Muscle of leg (tissue), 3 donors: ENCODE measurements at regions not wholly inside any gene's neighbourhood (a gene's known extent, or its start where the extent isn't known, plus 50 kb on each side); places are given as distances from the start of the nearest gene placed in this dataset.
"Not testable (repeated sequence)": the region's sequence is repeated elsewhere in the genome, so short reads cannot be mapped to it uniquely, and the experiment has no call there.

Source experiments
- DNase-seq: peaks from one replicate; pipeline ENCODE4 v3.0.0; 2013
- H3K27ac ChIP-seq: one replicate; pipeline ENCODE4 v1.5.1; 2013; ENCODE audit warnings: mild to moderate bottlenecking, low read length, control low read depth
- H3K27me3 ChIP-seq: one replicate; pipeline ENCODE4 v1.6.1; 2013; ENCODE audit warnings: low read length; ENCODE audit not compliant: control insufficient read depth, insufficient read depth
- H3K36me3 ChIP-seq: one replicate; pipeline ENCODE4 v1.6.1; 2013; ENCODE audit warnings: low read length; ENCODE audit not compliant: control insufficient read depth, insufficient read depth
- H3K4me1 ChIP-seq: one replicate; pipeline ENCODE4 v1.6.1; 2013; ENCODE audit warnings: low read length; ENCODE audit not compliant: control insufficient read depth, insufficient read depth
- H3K4me3 ChIP-seq: one replicate; pipeline ENCODE4 v1.5.1; 2013; ENCODE audit warnings: low read length, control low read depth
- H3K9me3 ChIP-seq: replicated peaks from 2 replicates; pipeline ENCODE4 v1.6.1; 2013; ENCODE audit warnings: low read depth, low read length; ENCODE audit not compliant: control insufficient read depth
- WGBS: methylation state at CpG from one replicate; pipeline ENCODE4 v1.1.5; 2013; ENCODE audit warnings: missing lambda C conversion rate; ENCODE audit not compliant: insufficient coverage; 5-methylcytosine and 5-hydroxymethylcytosine counted together

DNA sequence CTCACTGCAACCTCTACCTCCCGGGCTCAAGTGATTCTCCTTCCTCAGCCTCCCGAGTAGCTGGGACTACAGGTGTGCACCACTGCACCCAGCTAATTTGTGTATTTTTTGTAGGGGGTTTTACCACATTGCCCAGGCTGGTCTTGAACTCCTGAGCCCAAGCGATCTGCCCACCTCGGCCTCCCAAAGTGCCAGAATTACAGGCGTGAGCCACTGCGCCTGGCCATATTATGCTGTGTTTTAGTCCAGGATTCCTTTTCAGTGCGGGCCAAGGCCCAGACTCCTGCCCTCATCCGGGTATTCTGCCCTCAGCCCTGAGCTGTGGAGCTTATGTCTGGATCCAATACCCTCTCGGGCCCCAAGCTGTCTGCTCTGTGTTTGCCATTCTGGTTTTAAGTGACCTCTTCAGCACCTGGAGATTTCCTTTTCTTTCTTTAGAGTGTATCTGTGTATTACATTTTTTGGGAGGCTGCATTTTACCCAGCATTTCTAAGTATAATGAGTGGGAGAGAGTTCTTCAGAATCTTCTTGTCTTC is 114.9 kb downstream of the BUB3 start:
- 72% methylated on average over 6 of the region's 9 CpGs for WGBS
- H3K27ac ChIP-seq = no peak overlapping the region
- DNase-seq = no peak

DNA sequence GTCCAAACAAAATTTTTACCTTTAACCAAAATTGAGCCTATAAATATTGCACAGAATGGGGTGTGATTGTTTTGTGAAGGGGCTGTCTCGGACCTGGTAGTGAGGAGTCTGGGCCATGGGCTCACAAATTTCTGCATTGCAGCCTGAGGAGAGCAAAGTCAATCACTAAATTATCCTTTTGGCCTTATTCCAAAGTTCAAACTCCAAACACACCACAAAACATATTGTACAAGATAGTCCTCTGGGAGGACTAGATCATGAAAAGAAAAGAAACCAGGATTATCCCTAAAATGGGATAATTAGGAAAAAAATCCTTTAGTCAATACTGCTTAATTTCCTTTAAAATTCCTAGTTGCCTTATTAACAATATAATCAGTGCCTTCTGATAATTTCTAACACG is 115.5 kb downstream of the BUB3 start:
- DNase-seq = no peak
- Histone ChIP-seq H3K27ac (no peak overlapping the region), H3K9me3 (no peaks in the 10 kb centered on the region), H3K4me3 (no peak overlapping the region), H3K27me3 (peaks cover 22% of the 10 kb centered on the region), H3K36me3 (no peaks in the 10 kb centered on the region), H3K4me1 (no peaks in the 10 kb centered on the region)
- no CpG with 5 or more reads among the region's 2 CpGs for WGBS

More for the DNA sequence above, 114.9 kb downstream of the BUB3 start:
- H3K27me3 ChIP-seq = peaks cover 18% of the 10 kb centered on the region
- no peaks in the 10 kb centered on the region for H3K36me3 ChIP-seq
- no peaks in the 10 kb centered on the region for H3K4me1 ChIP-seq
- no peaks in the 10 kb centered on the region for H3K9me3 ChIP-seq
- no peak overlapping the region for H3K4me3 ChIP-seq

DNA sequence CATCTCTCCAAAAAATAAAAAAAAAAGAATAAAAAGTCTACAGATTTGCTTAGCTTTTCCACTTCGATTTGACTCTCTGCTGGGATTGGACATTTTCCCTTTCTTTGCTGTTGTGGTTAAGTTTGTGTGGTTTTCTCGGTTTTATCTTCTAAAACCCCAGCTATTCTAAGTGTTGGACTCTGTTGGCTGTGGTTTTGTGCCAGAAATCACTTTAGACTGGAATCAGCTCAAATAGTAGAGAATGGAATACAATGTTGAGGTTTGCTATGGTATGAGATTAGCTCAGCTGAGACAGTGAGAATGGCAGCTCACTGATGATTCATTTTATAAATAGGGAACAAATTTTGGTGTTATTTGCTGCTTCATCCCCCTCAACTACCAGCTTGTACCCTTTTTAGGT is 116.0 kb downstream of the BUB3 start:
- Histone ChIP-seq H3K9me3 (no peaks in the 10 kb centered on the region), H3K27ac (no peak overlapping the region), H3K27me3 (peaks cover 28% of the 10 kb centered on the region), H3K4me1 (no peaks in the 10 kb centered on the region), H3K36me3 (no peaks in the 10 kb centered on the region), H3K4me3 (no peak overlapping the region)
- no CpG with 5 or more reads among the region's 2 CpGs for WGBS
- no peak for DNase-seq

DNA sequence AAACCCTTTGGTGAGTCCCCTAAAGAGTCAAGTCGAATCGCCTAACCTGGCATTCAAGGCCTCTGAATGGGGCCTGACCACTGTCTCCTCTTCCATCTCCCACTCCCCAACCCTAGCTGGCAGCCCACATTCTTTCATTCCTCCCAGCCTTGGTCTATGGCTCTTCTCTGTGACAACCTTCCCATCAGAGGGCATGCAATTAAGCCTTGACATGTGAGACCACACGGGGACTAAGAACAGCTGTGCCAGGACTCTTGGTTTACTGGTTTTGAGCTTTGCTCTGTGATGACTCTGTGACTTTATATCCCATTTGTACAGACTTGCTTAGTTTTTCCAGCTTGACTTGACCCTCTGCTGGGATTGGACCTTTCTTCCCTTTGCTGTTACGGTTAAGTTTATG is 116.6 kb downstream of the BUB3 start:
- H3K36me3 ChIP-seq = no peaks in the 10 kb centered on the region
- DNase-seq = no peak
- no peaks in the 10 kb centered on the region for H3K9me3 ChIP-seq
- H3K4me1 ChIP-seq = no peaks in the 10 kb centered on the region
- H3K27me3 ChIP-seq = peaks cover 34% of the 10 kb centered on the region
- 89% methylated on average over 3 of the region's 4 CpGs for WGBS
- no peak overlapping the region for H3K4me3 ChIP-seq
- H3K27ac ChIP-seq = no peak overlapping the region

DNA sequence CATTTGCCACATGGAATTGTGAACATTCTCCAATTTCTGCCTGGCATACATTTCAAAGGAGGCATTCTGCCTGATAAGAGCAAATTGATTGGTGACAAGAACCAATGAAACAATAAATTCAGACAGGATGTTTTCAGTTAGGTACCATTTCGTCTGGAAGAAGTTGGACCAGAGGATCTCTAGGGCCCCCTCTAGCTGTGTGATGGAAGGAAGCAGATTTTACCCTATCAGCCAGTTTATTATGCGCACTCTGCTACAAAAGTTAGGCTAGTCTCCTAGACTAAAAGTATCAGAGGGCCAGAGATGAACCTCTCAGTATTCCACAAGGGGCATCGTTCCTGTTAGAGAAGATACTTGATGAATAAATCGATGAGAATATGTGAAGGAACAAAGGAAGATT is 118.0 kb downstream of the BUB3 start:
- Histone ChIP-seq H3K27ac (no peak overlapping the region), H3K4me1 (no peaks in the 10 kb centered on the region), H3K27me3 (peaks cover 44% of the 10 kb centered on the region), H3K36me3 (no peaks in the 10 kb centered on the region), H3K4me3 (no peak overlapping the region), H3K9me3 (peaks cover 5% of the 10 kb centered on the region)
- no peak for DNase-seq
- WGBS = 85% methylated on average over 4 of the region's 4 CpGs

DNA sequence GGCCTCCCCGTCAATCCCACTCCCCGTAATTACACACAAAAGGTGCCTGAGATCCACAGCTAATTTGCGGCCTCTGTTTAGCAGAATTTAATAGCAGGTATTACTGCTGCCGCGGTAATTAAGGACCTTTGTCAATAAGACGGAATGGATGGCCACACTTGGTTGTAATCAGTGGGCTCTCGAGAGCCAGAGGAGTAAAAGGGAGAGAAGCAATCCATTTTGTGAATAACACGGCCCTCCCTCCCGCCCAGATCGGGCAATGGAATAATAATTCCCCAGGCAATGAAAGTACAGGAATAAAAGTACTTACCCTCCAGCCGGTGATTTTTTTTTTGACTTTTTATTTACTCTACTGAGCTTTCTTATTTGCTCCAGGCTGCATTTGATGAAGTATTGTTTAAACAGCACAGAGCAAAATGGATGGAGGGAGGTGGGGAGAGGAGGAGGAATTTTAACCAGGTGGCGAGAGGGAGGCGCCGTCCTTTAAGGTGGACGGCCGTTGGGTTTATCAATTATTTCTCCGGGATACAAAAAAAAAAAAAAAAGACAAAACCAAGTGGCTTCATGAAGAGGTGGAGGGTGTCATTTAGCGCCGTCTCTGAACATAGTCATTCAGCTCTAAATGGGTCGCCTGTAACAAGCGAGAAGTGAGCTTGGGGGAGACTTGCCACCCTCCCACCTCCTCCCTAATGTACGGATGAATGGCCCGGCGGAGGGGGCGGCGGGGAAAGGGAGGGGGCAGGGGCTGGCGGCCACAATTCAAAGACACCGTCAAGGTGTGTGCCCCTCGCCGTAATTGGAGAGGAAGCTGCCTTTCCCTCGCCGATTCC is 120.3 kb downstream of the BUB3 start:
- 14% methylated on average over 10 of the region's 32 CpGs for WGBS
- Histone ChIP-seq H3K36me3 (no peaks in the 10 kb centered on the region), H3K27me3 (peaks cover 44% of the 10 kb centered on the region), H3K4me1 (no peaks in the 10 kb centered on the region), H3K27ac (no peak overlapping the region), H3K9me3 (peaks cover 5% of the 10 kb centered on the region), H3K4me3 (no peak overlapping the region)
- DNase-seq = no peak

DNA sequence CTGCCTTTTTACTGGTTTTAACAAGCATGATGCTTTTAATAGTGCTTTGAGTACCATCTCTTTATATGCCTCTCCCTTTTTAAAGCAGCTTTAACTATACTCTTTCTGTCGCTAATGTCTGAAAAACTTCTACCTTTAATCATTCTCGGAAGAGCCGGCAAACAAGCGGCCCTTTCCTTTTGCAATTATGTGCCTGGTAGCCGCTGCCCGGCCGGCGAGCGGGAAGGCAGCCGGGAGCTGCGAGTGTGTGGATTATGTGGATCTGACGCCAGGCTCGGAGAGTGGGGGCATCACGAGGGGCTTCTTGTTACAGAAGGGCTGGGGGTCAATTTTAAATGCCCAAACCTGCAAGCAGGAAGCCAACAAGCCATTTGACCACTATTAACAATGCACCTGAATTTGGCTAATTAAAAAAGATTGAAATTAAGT is 120.9 kb downstream of the BUB3 start:
- no peak for DNase-seq
- Histone ChIP-seq H3K4me1 (no peaks in the 10 kb centered on the region), H3K27me3 (peaks cover 44% of the 10 kb centered on the region), H3K36me3 (no peaks in the 10 kb centered on the region), H3K27ac (no peak overlapping the region), H3K9me3 (peaks cover 5% of the 10 kb centered on the region), H3K4me3 (no peak overlapping the region)
- no CpG with 5 or more reads among the region's 14 CpGs for WGBS

DNA sequence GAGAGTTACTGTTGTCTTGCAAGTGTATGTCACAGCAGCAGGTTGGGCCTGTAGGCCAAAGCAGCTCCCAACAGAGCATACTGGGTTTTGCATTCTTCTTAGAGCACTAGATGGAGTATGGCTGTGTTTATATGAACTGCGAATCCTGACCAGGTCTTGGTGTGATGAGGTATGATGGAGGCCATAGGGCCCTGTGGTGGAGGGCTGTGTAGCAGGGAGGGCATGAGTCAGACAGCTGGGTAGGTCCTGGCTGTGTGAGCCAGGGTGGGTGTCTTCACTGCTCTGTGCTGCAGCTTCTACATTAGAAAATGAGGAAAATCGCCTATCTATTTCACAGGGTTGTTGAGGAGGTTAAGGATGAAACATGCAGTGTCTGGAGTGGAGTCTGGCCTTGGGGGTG is 124.2 kb downstream of the BUB3 start:
- WGBS = 92% methylated on average over 1 of the region's 2 CpGs
- H3K9me3 ChIP-seq = peaks cover 5% of the 10 kb centered on the region

DNA sequence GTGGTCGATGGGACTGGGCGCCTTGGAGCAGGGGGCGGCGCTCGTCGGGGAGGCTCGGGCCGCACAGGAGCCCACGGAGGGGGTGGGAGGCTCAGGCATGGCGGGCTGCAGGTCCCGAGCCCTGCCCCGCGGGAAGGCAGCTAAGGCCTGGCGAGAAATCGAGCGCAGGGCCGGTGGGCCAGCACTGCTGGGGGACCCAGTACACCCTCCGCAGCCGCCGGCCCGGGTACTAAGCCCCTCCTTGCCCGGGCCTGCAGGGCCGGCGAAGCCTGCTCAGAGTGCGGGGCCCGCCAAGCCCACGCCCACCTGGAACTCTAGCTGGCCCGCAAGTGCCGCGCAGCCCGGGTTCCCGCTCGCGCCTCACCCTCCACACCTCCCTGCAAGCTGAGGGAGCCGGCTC is 129.2 kb downstream of the BUB3 start:
- H3K9me3 ChIP-seq, H3K4me1 ChIP-seq, DNase-seq, H3K27me3 ChIP-seq, H3K27ac ChIP-seq, H3K36me3 ChIP-seq, H3K4me3 ChIP-seq: not testable (repeated sequence)
- WGBS = 98% methylated on average over 20 of the region's 35 CpGs

More for the DNA sequence above, 124.2 kb downstream of the BUB3 start:
- Histone ChIP-seq H3K27ac (no peak overlapping the region), H3K36me3 (no peaks in the 10 kb centered on the region), H3K4me3 (no peak overlapping the region), H3K4me1 (no peaks in the 10 kb centered on the region), H3K27me3 (peaks cover 33% of the 10 kb centered on the region)
- no peak for DNase-seq

DNA sequence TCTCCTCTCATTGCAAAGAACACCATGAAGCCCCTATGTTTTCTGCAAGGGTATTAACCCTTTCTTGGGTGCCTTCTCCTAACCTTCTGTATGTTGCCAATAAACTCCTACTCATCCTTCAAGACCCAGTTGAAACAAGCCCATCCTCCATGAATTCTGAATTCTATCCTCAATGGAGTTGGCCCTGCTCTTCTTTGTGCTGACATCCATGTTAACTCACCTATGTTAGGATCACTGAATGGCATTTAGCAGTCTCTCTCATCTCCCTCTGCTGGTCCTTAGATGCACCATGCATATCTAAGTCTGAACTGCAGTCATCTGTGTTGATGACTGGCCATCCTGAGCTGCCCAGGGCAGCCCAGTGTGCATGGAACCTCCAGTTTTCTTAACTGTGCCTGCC is 129.8 kb downstream of the BUB3 start:
- no peak overlapping the region for H3K27ac ChIP-seq
- no peaks in the 10 kb centered on the region for H3K4me1 ChIP-seq
- DNase-seq = no peak

More for the DNA sequence above, 129.8 kb downstream of the BUB3 start:
- Histone ChIP-seq H3K36me3 (no peaks in the 10 kb centered on the region), H3K9me3 (no peaks in the 10 kb centered on the region), H3K27me3 (no peaks in the 10 kb centered on the region), H3K4me3 (no peak overlapping the region)
